Midbrain (tissue), 1 donor: ENCODE measurements at regions not wholly inside any gene's neighbourhood (a gene's known extent, or its start where the extent isn't known, plus 50 kb on each side); places are given as distances from the start of the nearest gene placed in this dataset.
"Not testable (repeated sequence)": the region's sequence is repeated elsewhere in the genome, so short reads cannot be mapped to it uniquely, and the experiment has no call there.

Source experiments
- DNase-seq: peaks from one replicate; lab custom pipeline; 2025; lab: John Stamatoyannopoulos, UW

DNA sequence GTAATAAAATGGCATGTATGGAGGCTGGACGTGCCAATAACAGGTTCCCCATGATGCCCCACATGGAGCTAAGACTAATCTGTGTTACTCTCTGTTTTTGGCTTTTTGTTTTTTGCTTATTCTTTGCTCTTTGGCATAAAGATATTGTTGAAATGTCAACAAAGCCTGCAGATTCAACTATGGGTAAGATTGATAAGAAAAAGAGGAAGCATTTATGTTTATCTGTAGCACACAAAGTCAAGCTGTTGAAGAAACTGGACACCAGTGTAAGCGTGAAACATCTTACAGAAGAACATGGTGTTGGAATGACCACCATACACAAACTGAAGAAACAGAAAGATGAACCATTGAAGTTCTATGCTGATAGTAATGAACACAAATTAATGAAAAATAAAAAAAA lies 402.7 kb downstream of the LTN1 start:
- no peak for DNase-seq

- no peak for DNase-seq
Measured at GRCh38 chr21:28588997-28589396, 403.7 kb downstream of the LTN1 start.

DNA sequence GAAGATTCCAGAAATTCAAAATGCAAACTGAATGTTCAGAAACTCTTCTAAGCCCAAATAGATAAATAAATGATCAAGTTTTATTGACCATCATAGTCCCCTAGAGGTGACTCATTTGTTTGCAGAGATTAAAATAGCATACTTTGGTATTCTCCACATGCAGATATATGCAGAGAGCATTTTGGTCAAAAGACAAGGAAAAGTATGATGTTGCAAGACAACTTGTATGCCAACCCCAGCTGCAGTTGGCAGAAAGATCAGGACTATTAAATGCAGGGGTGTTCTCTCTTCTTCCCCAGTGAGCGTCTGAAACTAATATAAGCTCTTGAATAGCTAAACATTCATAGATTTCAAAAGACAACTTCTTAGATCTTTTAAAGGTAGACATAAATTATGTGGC lies 404.9 kb downstream of the LTN1 start:
- no peak for DNase-seq

- DNase-seq = no peak
Measured at GRCh38 chr21:28581976-28582375, 410.7 kb downstream of the LTN1 start.

DNA sequence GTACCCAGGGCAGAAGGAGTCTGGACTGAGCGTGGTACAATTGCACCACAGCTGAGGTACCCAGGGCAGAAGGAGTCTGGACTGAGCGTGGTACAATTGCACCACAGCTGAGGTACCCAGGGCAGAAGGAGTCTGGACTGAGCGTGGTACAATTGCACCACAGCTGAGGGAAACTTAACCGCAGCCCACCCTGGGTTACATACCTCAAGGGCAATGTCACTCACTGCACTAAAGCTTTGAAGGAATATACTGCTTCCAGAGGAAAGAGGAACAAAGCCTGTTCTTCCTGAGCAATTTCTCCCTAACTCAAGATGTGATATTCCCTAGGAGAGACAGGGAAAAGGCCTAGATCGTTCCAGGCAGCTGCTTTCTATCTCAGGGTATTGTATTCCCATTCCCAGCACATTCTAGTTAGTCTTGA lies 411.4 kb downstream of the LTN1 start:
- not testable (repeated sequence) for DNase-seq

DNA sequence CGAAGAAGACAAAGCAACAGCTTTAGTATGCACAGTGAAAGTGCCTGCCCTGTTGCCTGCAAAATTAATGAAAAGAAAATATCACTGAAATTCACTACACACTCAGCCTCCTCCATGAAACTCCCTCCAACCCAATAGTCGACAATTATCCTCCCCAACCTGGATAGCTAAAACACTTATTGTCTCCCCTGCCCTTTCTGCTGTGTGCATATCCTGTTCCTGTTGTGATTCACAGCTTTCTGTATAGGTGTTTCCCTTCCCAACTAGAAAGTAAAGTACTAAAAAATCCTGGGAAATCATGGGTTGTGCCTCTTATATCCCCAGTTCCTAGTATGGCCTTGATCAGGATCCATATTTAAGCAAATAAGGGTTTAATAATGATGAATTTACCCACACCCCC lies 412.1 kb downstream of the LTN1 start:
- DNase-seq = no peak

- no peak for DNase-seq
Measured at GRCh38 chr21:28579986-28580550, 412.6 kb downstream of the LTN1 start.

DNA sequence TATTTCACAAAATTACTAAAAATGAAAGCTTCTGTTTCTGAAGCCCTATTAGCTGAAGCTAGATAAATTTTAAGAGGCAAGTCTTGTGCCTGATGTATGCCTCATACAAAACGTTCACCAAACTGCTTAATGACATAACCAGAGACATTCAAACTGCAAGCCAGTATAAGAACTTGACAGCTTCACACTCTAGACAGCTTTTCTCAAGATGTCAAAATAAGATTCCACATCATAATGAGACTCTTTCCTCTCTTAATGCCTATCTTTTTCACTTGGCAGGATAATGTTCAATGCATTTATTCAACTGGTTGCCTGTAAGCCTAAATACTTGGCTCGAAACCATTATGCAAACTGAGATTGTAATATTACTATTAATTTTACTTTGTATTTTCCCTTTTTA lies 424.0 kb downstream of the LTN1 start:
- no peak for DNase-seq

GRCh38 chr21:28563933-28564332 lies 428.7 kb downstream of the LTN1 start:
- DNase-seq = not testable (repeated sequence)

DNA sequence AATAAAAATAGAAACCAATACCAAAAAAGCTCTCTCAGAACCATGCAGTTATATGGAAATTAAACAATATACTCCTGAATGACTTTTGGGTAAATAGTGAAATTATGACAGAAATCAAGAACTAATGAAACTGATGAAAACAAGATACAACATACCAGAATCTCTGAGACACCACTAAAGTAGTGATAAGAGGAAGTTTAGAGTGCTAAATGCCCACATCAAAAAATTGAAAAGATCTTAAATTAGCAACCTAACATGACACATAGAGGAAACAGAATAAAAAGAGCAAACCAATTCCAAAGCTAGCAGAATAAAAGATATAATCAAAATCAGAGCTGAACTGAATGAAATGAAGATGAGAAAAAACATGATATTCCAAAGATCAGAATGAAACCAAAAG lies 430.9 kb downstream of the LTN1 start:
- DNase-seq = no peak

DNA sequence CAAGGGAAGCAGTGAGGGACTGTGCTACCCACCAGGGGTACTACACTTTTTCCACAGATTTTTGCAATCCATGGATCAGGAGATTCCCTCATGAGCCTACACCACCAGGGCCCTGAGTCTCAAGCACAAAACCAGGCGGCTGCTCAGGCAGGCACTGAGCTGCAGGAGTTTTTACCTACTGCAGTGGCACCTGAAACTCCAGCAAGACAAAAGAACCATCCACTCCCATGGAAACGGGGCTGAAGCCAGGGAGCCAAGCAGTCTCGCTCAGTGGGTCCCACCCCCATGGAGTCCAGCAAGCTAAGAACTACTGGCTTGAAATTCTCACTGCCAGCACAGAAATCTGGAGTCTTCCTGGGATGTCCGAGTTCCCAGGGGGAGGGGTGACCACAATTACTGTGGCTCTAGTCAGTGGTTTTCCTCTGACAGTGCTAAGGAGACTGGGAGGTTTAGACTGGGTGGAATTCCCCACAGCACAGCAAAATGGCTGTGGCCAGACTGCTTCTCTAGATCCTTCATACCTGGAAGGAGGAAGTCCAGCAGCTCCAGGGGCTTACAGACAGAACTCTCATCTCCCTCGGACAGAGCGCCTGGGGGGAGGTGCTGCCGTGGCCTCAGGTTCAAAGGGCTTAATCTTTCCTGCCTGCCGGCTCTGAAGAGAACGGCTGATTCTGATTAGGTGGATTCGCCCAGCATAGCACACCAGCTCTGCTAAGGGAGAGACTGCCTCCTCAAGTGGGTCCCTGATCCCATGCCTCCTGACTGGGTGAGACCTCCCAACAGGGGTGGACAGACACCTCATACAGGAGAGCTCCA lies 437.8 kb downstream of the LTN1 start:
- DNase-seq = no peak

DNA sequence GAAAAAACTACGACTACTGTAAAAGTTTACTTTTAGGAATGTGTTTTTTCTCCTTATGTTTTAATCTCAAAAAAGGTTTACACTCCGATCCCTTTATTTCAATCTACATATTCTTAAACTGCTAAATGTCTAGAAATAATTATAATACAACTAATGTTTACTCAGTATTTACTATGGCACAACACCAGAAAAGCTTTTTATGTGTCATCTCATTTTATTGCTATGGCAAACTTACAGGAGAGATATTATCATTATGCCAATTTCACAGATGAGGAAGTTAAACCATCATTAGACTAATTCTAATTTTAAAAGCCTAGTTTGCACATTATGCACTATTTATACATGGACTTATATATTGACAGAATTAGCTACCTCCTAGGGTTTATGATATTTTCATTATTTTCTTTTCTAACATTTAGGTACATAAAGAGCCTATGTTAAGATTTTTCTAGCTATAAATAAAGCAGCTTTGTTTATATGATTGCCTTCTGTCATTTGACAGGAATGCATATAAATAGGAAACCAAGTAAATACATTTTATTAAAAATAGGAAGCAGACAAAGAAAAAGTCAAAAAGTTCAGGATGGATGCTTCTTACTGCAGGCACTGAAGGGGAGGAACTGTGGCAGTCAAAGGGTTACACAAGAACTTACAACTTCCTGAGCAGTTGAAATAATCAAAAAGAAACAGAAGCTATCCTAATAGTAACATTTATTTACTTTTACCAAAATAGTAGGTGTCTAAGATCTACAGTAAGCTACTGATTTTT lies 442.4 kb downstream of the LTN1 start:
- DNase-seq = no peak

GRCh38 chr21:28548291-28548690 lies 444.4 kb downstream of the LTN1 start:
- DNase-seq = no peak

DNA sequence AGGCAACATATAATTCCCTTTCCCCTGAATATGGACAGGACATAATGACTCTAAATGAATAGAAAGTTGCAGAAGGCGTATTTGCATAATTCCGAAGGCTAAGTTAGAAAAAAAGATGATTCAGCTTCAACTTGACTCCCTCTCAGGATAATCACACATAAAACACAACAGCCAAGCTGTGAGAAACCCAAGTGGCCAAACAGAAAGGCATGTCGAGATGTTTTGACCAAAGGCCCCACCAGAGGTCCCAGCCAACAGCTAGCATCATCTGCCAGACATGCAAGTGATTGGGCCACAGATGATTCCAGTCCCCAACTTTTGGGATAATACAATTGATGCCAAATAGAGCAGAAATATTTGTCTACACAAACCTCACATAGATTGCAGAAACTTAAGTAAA lies 444.9 kb downstream of the LTN1 start:
- DNase-seq = no peak

GRCh38 chr21:28543975-28544374 lies 448.7 kb downstream of the LTN1 start:
- DNase-seq = no peak

- DNase-seq = no peak
Measured at GRCh38 chr21:28541371-28542112, 451.1 kb downstream of the LTN1 start.

- no peak for DNase-seq
Measured at GRCh38 chr21:28540514-28540913, 452.2 kb downstream of the LTN1 start.

- DNase-seq = no peak
Measured at GRCh38 chr21:28539623-28539988, 453.1 kb downstream of the LTN1 start.

DNA sequence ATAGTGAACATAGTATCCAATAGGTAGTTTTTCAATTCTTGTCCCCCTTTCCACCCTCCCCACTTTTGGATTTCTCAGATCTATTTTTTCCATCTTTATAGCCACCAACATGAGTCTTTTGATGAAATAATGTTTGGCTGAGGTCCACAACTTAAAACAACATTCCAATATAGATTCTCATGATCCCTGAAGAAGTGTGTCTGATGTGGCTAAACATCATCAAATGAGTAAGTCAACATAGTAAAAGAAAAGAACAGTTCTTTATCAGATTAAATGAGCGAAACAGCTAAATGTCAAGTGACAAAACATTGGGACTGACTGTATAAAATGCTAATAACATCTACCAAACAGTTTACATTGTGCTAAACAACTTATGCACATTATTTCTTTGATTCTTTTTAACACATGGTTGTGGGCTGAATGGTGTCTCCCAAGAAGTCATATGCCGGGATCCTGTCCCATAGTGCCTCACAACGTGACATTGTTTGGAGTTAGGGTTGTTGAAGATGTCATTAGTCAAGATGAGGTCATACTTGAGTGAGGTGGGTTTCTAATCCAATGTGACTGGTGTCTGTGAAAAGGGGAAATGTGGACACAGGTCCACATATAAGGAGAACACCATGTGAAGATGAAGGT lies 453.6 kb downstream of the LTN1 start:
- DNase-seq = no peak

GRCh38 chr21:28537371-28538079 lies 455.2 kb downstream of the LTN1 start:
- DNase-seq = no peak

DNA sequence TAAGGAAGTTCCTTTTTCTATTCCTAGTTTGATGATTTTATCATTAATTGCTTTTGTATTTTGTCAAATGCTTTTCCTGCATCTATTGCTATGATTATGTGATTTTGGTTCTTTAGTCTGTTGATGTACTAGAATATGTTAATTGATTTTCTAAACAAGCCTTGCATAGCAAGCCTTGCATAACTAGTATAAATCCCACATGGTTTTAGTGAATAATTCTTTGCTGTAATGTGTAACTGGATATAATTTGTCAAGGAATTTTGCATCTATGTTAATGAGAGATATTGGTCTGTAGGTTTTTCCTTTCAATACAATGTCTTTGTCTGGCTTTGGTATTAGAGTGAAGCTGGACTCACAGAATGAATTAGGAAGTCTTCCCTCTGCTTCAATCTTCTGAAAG lies 460.2 kb downstream of the LTN1 start:
- no peak for DNase-seq
